ENCODE measurements at regions not wholly inside any gene's neighbourhood (a gene's known extent, or its start where the extent isn't known, plus 50 kb on each side); places are given as distances from the start of the nearest gene placed in this dataset.

DNA sequence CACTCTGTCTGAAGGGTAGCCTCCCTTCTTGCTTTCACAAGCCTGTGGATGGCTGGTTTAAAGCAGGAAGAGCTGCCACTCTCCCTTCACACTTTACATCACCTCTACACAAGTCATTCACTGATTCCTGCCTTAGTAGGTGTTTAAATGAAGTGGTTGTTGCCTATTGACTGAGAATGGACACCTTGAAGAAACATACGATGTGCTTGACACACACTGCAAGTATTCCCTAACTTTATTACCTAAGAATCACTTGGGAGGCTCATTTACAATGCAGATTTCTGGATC is 230.5 kb downstream of the PIK3R1 start:
- no peaks in the 10 kb centered on the region for H4K20me1 ChIP-seq (replicated peaks; ENCODE audit: insufficient read depth)
- ATAC-seq (no peak; the same call in 2 of the 3 replicates), DNase-seq (ENCODE audit: low spot score) (no peak)
- TF ChIP-seq REST (IDR thresholded peaks at IDR 0.05; ENCODE audit: unreplicated experiment) (no peak), ZNF114 (CRISPR knock-in tag; IDR thresholded peaks at IDR 0.05) (no peak), ZNF331 (CRISPR knock-in tag; IDR thresholded peaks at IDR 0.05; ENCODE audit: low read depth) (no peak), POLR2AphosphoS5 (IDR thresholded peaks at IDR 0.05; ENCODE audit: low read depth) (no peak), NANOG (IDR thresholded peaks at IDR 0.05; ENCODE audit: borderline replicate concordance) (no peak), CTCF (conservative IDR thresholded peaks at IDR 0.05; ENCODE audit: low read depth in 2 of 2) (no peak), EZH2 (IDR thresholded peaks at IDR 0.05; ENCODE audit: low read depth, unreplicated experiment) (no peak), CREB1 (CRISPR knock-in tag; IDR thresholded peaks at IDR 0.05; ENCODE audit: low read depth) (no peak), STAT1 (IDR thresholded peaks at IDR 0.05; ENCODE audit: unreplicated experiment) (no peak)
- TF ChIP-seq, protein P1, sequence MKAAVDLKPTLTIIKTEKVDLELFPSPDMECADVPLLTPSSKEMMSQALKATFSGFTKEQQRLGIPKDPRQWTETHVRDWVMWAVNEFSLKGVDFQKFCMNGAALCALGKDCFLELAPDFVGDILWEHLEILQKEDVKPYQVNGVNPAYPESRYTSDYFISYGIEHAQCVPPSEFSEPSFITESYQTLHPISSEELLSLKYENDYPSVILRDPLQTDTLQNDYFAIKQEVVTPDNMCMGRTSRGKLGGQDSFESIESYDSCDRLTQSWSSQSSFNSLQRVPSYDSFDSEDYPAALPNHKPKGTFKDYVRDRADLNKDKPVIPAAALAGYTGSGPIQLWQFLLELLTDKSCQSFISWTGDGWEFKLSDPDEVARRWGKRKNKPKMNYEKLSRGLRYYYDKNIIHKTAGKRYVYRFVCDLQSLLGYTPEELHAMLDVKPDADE (IDR thresholded peaks at IDR 0.05), result no peak
- TF ChIP-seq, protein P2, sequence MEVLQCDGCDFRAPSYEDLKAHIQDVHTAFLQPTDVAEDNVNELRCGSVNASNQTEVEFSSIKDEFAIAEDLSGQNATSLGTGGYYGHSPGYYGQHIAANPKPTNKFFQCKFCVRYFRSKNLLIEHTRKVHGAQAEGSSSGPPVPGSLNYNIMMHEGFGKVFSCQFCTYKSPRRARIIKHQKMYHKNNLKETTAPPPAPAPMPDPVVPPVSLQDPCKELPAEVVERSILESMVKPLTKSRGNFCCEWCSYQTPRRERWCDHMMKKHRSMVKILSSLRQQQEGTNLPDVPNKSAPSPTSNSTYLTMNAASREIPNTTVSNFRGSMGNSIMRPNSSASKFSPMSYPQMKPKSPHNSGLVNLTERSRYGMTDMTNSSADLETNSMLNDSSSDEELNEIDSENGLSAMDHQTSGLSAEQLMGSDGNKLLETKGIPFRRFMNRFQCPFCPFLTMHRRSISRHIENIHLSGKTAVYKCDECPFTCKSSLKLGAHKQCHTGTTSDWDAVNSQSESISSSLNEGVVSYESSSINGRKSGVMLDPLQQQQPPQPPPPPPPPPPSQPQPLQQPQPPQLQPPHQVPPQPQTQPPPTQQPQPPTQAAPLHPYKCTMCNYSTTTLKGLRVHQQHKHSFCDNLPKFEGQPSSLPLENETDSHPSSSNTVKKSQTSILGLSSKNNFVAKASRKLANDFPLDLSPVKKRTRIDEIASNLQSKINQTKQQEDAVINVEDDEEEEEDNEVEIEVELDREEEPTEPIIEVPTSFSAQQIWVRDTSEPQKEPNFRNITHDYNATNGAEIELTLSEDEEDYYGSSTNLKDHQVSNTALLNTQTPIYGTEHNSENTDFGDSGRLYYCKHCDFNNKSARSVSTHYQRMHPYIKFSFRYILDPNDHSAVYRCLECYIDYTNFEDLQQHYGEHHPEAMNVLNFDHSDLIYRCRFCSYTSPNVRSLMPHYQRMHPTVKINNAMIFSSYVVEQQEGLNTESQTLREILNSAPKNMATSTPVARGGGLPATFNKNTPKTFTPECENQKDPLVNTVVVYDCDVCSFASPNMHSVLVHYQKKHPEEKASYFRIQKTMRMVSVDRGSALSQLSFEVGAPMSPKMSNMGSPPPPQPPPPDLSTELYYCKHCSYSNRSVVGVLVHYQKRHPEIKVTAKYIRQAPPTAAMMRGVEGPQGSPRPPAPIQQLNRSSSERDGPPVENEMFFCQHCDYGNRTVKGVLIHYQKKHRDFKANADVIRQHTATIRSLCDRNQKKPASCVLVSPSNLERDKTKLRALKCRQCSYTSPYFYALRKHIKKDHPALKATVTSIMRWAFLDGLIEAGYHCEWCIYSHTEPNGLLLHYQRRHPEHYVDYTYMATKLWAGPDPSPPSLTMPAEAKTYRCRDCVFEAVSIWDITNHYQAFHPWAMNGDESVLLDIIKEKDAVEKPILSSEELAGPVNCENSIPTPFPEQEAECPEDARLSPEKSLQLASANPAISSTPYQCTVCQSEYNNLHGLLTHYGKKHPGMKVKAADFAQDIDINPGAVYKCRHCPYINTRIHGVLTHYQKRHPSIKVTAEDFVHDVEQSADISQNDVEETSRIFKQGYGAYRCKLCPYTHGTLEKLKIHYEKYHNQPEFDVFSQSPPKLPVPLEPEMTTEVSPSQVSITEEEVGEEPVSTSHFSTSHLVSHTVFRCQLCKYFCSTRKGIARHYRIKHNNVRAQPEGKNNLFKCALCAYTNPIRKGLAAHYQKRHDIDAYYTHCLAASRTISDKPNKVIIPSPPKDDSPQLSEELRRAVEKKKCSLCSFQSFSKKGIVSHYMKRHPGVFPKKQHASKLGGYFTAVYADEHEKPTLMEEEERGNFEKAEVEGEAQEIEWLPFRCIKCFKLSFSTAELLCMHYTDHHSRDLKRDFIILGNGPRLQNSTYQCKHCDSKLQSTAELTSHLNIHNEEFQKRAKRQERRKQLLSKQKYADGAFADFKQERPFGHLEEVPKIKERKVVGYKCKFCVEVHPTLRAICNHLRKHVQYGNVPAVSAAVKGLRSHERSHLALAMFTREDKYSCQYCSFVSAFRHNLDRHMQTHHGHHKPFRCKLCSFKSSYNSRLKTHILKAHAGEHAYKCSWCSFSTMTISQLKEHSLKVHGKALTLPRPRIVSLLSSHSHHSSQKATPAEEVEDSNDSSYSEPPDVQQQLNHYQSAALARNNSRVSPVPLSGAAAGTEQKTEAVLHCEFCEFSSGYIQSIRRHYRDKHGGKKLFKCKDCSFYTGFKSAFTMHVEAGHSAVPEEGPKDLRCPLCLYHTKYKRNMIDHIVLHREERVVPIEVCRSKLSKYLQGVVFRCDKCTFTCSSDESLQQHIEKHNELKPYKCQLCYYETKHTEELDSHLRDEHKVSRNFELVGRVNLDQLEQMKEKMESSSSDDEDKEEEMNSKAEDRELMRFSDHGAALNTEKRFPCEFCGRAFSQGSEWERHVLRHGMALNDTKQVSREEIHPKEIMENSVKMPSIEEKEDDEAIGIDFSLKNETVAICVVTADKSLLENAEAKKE (CRISPR knock-in tag; IDR thresholded peaks at IDR 0.05), result no peak
- H3K9me2 ChIP-seq (ENCODE audit: insufficient read depth), result peaks cover 7% of the 10 kb centered on the region; the same call in 1 of the 2 replicates
- H3K27me3 Mint-ChIP-seq (ENCODE audit: insufficient read depth, low read depth, poor library complexity), result peaks cover 5% of the 10 kb centered on the region
- no peaks in the 10 kb centered on the region for H3K4me1 ChIP-seq (ENCODE audit: insufficient read depth)
- H3K79me2 ChIP-seq (replicated peaks; ENCODE audit: insufficient read depth), result no peaks in the 10 kb centered on the region
- no peak overlapping the region for H3K4me3 Mint-ChIP-seq
- H3K27ac Mint-ChIP-seq, result no peak overlapping the region
- H3K4me3 ChIP-seq, result no peak overlapping the region
- no peaks in the 10 kb centered on the region for H3K36me3 Mint-ChIP-seq (ENCODE audit: low read depth)
- H3F3A ChIP-seq (replicated peaks; ENCODE audit: low read depth), result no peaks in the 10 kb centered on the region
- no peaks in the 10 kb centered on the region for H3K9me3 Mint-ChIP-seq
- H3K27ac ChIP-seq (ENCODE audit: low read depth), result no peak overlapping the region
- no peaks in the 10 kb centered on the region for H3K36me3 ChIP-seq (ENCODE audit: insufficient read depth)
- no peaks in the 10 kb centered on the region for H3K27me3 ChIP-seq (ENCODE audit: insufficient read depth)
- H2AFZ ChIP-seq, result peak overlapping the region; percentile 83; the same call in 1 of the 2 replicates
- peaks cover 8% of the 10 kb centered on the region for H3K4me1 Mint-ChIP-seq
- no peak overlapping the region for H3K4me2 ChIP-seq

Data from GM23338 (cell line).